ENCODE measurements at regions not wholly inside any gene's neighbourhood (a gene's known extent, or its start where the extent isn't known, plus 50 kb on each side); places are given as distances from the start of the nearest gene placed in this dataset.

- no peak for TF ChIP-seq CTCF (IDR thresholded peaks at IDR 0.05; ENCODE audit: unreplicated experiment)
- no peaks in the 10 kb centered on the region for H3K36me3 Mint-ChIP-seq (ENCODE audit: low read depth, unreplicated experiment)
- H3K4me1 Mint-ChIP-seq (ENCODE audit: unreplicated experiment): peaks cover 4% of the 10 kb centered on the region
- no peaks in the 10 kb centered on the region for H3K27me3 Mint-ChIP-seq (ENCODE audit: unreplicated experiment)
- H3K9me3 Mint-ChIP-seq (ENCODE audit: unreplicated experiment): no peaks in the 10 kb centered on the region
- no peak overlapping the region for H3K27ac Mint-ChIP-seq (ENCODE audit: unreplicated experiment)
- H3K4me3 Mint-ChIP-seq (ENCODE audit: unreplicated experiment): no peak overlapping the region
- DNase-seq (ENCODE audit: low spot score): no peak
Observed at GRCh38 chr3:117920253-117920898, 1114.3 kb downstream of the IGSF11 start.

DNA sequence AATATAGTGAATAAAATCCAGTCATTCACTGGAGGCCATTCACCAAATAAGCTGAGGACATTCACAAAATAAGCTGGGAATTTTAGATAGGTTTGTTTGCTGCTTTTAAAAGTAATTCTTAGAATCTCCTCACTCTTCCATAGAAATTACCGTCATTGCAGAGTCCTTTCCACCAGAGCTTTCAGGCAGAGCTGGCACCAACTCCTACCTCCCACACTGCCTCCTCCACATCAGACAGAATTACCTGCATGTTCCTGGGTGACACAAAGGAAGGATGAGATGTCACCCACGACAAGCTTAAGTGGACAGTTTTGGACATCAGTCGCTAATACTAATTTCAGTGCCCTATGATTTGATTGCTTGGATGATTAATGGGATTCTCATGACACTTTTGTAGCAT is 1113.2 kb downstream of the IGSF11 start:
- Mint-ChIP-seq H3K36me3 (ENCODE audit: low read depth, unreplicated experiment) (no peaks in the 10 kb centered on the region), H3K27me3 (ENCODE audit: unreplicated experiment) (no peaks in the 10 kb centered on the region), H3K4me3 (ENCODE audit: unreplicated experiment) (no peak overlapping the region), H3K27ac (ENCODE audit: unreplicated experiment) (no peak overlapping the region), H3K4me1 (ENCODE audit: unreplicated experiment) (peaks cover 4% of the 10 kb centered on the region), H3K9me3 (ENCODE audit: unreplicated experiment) (no peaks in the 10 kb centered on the region)
- no peak for TF ChIP-seq CTCF (IDR thresholded peaks at IDR 0.05; ENCODE audit: unreplicated experiment)
- DNase-seq (ENCODE audit: low spot score): no peak

- Mint-ChIP-seq H3K4me1 (ENCODE audit: unreplicated experiment) (peaks cover 4% of the 10 kb centered on the region), H3K36me3 (ENCODE audit: low read depth, unreplicated experiment) (no peaks in the 10 kb centered on the region), H3K4me3 (ENCODE audit: unreplicated experiment) (no peak overlapping the region), H3K9me3 (ENCODE audit: unreplicated experiment) (no peaks in the 10 kb centered on the region), H3K27me3 (ENCODE audit: unreplicated experiment) (no peaks in the 10 kb centered on the region), H3K27ac (ENCODE audit: unreplicated experiment) (no peak overlapping the region)
- no peak for DNase-seq (ENCODE audit: low spot score)
- no peak for TF ChIP-seq CTCF (IDR thresholded peaks at IDR 0.05; ENCODE audit: unreplicated experiment)
Observed at GRCh38 chr3:117922039-117922438, 1112.6 kb downstream of the IGSF11 start.

DNA sequence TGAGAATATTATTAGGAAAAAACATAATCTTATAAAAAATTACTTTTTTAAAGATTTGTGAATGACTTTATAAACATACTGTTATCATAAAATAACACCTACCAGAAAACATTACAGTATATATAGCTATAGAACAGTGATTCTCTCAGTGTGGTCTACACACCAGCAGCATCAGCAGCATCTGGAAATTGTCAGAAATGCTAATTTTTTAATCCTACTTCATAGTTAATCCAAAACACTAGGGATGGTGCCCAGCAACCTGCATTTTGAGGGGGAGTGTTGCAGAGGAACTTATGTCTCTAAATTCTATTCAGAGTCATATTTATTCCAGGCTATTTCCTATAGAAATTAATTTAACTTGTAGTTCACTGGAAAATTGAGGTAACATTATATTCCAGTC is 1107.8 kb downstream of the IGSF11 start:
- H3K4me1 Mint-ChIP-seq (ENCODE audit: unreplicated experiment): no peaks in the 10 kb centered on the region
- DNase-seq (ENCODE audit: low spot score): no peak
- no peaks in the 10 kb centered on the region for H3K27me3 Mint-ChIP-seq (ENCODE audit: unreplicated experiment)
- no peaks in the 10 kb centered on the region for H3K9me3 Mint-ChIP-seq (ENCODE audit: unreplicated experiment)
- H3K4me3 Mint-ChIP-seq (ENCODE audit: unreplicated experiment): no peak overlapping the region
- no peak overlapping the region for H3K27ac Mint-ChIP-seq (ENCODE audit: unreplicated experiment)
- TF ChIP-seq CTCF (IDR thresholded peaks at IDR 0.05; ENCODE audit: unreplicated experiment): no peak
- no peaks in the 10 kb centered on the region for H3K36me3 Mint-ChIP-seq (ENCODE audit: low read depth, unreplicated experiment)

DNA sequence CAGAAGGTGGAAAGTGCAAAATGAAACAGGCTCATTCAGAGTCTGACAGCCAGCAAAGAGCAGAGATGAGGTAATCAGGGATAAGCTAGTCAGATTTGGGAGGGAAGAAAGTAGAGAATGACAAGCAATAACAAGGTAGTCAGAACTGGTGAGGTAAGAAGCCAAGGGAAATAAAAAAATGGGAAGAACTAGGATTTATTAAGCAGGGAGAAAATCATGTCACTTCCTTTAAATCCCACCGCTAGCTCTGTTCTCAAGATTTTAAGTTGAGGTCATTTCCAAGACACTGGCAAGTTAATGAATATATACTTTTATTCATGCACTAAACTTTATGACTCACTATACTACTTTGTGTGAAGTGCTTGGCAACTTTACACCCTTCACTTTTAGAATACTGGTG is 1106.8 kb downstream of the IGSF11 start:
- no peaks in the 10 kb centered on the region for H3K27me3 Mint-ChIP-seq (ENCODE audit: unreplicated experiment)
- DNase-seq (ENCODE audit: low spot score): no peak
- no peaks in the 10 kb centered on the region for H3K4me1 Mint-ChIP-seq (ENCODE audit: unreplicated experiment)
- H3K4me3 Mint-ChIP-seq (ENCODE audit: unreplicated experiment): no peak overlapping the region
- H3K9me3 Mint-ChIP-seq (ENCODE audit: unreplicated experiment): no peaks in the 10 kb centered on the region
- TF ChIP-seq CTCF (IDR thresholded peaks at IDR 0.05; ENCODE audit: unreplicated experiment): no peak
- no peak overlapping the region for H3K27ac Mint-ChIP-seq (ENCODE audit: unreplicated experiment)
- no peaks in the 10 kb centered on the region for H3K36me3 Mint-ChIP-seq (ENCODE audit: low read depth, unreplicated experiment)
